ENCODE measurements at regions not wholly inside any gene's neighbourhood (a gene's known extent, or its start where the extent isn't known, plus 50 kb on each side); places are given as distances from the start of the nearest gene placed in this dataset.
"Not testable (repeated sequence)": the region's sequence is repeated elsewhere in the genome, so short reads cannot be mapped to it uniquely, and the experiment has no call there.

- no peak for DNase-seq
Measured at GRCh38 chr2:143841935-143842334, 678.0 kb downstream of the ZEB2 start.

DNA sequence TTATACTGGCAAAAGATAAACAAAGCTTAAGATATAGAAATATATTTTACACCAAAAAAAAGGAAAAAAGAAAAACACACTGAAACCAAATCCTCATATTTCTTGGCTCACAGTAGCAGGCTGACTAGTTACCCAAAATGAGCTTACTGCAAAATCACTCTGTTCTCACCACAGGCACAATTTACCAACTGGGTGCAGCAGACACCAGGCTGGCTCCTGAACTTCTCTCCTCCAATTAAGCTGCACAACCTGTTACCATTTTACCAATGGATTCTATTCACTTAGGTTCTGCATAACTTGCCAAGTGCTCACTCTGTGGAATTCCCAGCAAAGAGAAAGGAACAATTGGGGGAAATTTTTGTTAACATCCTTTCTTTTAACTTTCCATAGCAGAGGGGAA is 679.3 kb downstream of the ZEB2 start:
- DNase-seq = no peak

- no peak for DNase-seq
Measured at GRCh38 chr2:143840194-143840593, 679.7 kb downstream of the ZEB2 start.

GRCh38 chr2:143839456-143839855 is 680.5 kb downstream of the ZEB2 start:
- no peak for DNase-seq

DNA sequence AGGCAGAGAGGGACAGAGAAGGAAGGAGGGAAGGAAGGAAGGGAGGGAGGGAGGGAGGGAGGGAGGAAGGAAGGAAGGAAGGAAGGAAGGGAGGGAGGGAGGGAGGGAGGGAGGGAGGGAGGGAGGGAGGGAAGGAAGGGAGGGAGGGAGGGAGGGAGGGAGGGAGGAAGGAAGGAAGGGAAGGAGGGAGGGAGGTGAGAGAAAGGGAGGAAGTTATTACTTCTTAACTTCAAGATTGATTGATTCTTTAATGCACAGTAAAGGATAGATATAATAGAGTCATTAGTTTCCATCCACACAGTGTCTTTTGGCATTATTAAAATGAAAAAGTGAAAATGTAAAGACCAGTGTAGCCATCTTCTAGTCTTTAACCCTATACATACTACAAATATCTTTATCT is 682.9 kb downstream of the ZEB2 start:
- DNase-seq = not testable (repeated sequence)

DNA sequence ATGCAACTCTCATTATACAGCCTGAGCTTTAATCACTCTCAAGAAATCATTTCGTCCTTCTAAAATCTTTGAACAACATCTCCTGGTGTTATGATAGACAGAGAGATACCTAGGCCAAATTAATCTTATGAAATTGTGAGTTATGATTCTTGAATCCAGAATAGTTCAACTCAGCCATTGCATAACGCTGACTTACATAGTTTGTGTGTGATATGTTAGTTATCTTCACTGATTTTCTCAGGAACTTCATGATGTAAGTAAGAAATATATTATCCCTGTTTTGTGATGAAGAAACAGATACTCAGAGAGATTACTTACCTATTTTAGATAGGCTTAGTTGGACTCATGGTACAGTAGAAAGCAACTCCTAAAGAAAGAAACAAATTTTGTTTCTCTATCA is 684.4 kb downstream of the ZEB2 start:
- no peak for DNase-seq

GRCh38 chr2:143833015-143833660 is 686.8 kb downstream of the ZEB2 start:
- no peak for DNase-seq

DNA sequence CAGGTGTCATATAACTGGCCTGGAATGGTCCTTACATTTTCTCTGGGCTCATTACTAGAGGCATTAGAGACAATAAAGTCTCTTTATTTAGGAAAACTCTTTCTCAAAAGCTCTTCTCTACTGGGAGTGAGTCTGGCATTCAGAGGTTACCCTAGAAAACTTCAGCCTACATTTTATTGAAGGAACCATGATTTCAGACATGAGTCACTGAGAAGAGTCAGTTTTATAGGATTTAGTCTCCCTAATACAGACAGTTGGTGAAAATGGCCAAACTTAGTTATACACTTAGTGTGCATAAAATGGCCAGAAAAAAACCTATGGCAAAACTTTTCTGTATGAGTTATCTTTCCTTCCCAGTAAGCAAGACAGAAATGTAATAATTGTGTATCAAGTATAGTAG is 689.4 kb downstream of the ZEB2 start:
- DNase-seq = no peak

- no peak for DNase-seq
Measured at GRCh38 chr2:143828763-143829537, 691.0 kb downstream of the ZEB2 start.

DNA sequence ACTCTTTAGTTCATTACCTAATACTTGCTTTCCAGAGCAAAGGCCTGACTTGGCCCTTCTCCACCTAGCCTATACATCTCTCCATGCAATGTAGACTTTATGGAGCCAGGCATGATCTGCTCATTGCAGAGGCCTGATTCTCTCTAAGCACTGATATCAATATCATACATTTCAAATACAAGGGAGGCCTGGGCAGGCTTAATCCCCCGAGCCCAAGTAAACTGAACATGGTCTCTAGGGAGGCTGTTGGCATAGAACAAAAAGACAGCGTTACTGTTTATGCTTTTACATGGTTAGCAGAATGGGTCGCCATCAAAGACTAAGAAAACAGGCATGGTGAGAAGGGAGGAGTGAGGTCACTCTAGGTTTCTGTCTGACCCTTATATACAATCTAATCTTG is 695.1 kb downstream of the ZEB2 start:
- DNase-seq = no peak

DNA sequence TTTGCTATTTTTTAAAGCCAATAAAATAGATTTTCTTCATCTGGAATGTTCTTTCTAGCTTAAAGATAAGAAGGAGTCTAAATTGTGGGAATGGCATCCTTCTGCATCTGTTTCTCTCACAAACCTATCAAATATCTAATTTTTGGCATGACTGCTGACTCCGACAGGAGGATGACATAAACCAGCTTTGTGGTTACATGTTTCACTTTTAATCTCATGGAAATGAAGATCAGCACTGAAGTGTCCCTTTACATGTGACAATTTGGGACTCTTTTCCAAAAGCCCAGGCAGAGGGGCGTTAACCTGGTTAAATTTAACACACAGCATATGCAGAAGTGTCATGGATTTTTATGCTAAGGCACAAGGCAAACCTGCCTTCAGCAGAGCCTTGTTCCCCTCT is 694.7 kb downstream of the ARHGAP15 start:
- no peak for DNase-seq

- DNase-seq = no peak
Measured at GRCh38 chr2:143823296-143823695, 694.1 kb downstream of the ARHGAP15 start.

DNA sequence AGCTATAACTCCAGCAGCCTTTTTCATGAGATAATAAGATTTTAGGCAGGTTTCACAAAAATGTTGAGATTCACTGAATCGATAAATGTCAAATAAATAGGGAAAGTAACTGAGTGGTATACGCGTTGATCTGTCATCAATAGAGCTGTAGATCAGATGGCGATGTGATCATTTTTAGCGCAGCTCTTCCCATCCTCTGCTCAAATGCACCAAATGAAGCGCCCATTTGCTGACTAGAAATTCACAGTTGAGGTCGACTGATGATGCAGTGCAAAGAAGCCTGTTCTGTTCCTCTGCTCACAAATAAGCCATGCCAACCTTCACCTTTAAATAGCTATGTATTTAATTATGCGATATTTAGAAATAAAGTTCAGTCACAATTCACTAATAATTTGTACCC is 693.5 kb downstream of the ARHGAP15 start:
- no peak for DNase-seq

GRCh38 chr2:143819764-143820163 is 690.5 kb downstream of the ARHGAP15 start:
- DNase-seq = no peak

- DNase-seq = no peak
Measured at GRCh38 chr2:143819190-143819735, 690.0 kb downstream of the ARHGAP15 start.
